PFSK-1 (cell line): ENCODE measurements at regions not wholly inside any gene's neighbourhood (a gene's known extent, or its start where the extent isn't known, plus 50 kb on each side); places are given as distances from the start of the nearest gene placed in this dataset.

Experiments used
- FOXP2 ChIP-seq: optimal IDR thresholded peaks from 2 replicates; pipeline ENCODE3; 2011; ENCODE audit warnings: borderline replicate concordance, control low read depth, inconsistent platforms; ENCODE audit not compliant: insufficient read depth; ENCODE audit errors: extremely low read length, extremely low read depth
- POLR2AphosphoS5 ChIP-seq: IDR thresholded peaks from 2 replicates; pipeline ENCODE4 v1.6.1; 2012; ENCODE audit warnings: low read depth, mild to moderate bottlenecking, control low read depth, low read length, moderate library complexity
- REST ChIP-seq, 2 experiments: IDR thresholded peaks; 2 replicates each; pipeline versions ENCODE4 v1.6.1 to v1.8.0; 2011 to 2012; ENCODE audit warnings: low read depth in 2 of 2, low read length in 2 of 2, control low read depth in 1 of 2, inconsistent platforms in 1 of 2, mild to moderate bottlenecking in 1 of 2, moderate library complexity in 1 of 2; ENCODE audit not compliant: insufficient read depth in 1 of 2
- SIN3A ChIP-seq: IDR thresholded peaks from 2 replicates; pipeline ENCODE4 v1.6.1; 2012; ENCODE audit warnings: mild to moderate bottlenecking, low read length, moderate library complexity, borderline replicate concordance; ENCODE audit not compliant: insufficient read depth
- TAF1 ChIP-seq: IDR thresholded peaks from 2 replicates; pipeline ENCODE4 v1.6.1; 2012; ENCODE audit warnings: low read length, control low read depth, borderline replicate concordance; ENCODE audit not compliant: insufficient read depth

GRCh38 chr12:67088401-67089118 is 180.6 kb upstream of the CAND1 start:
- TF ChIP-seq SIN3A (no peak), POLR2AphosphoS5 (no peak), FOXP2 (no peak), REST (IDR thresholded peaks at IDR 0.05; ENCODE audit: insufficient read depth in 1 of 2, low read depth in 2 of 2, low read length in 2 of 2) (no peak), TAF1 (no peak)

DNA sequence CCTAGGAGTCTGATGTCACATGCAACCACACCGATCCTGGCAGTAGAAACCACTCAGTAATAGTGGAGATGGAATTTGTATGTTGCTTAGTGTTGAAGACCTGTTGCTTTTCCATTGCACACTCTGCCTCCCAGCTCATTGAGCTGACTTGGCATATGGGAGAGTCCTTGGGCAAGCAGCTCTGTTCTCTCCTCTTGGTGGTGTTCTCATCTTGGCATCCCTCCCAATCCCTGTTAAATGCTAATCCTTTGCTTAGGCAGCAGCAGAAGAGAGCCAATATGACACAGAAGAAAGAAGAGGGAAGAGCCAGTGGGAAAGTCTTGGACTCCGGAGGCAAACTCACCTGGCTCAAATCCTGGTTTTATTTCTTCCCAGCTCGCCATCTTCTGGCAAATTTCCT is 178.0 kb upstream of the CAND1 start:
- TF ChIP-seq SIN3A (no peak), TAF1 (no peak), FOXP2 (no peak), REST (IDR thresholded peaks at IDR 0.05; ENCODE audit: insufficient read depth in 1 of 2, low read depth in 2 of 2, low read length in 2 of 2) (no peak), POLR2AphosphoS5 (no peak)

- no peak for TF ChIP-seq POLR2AphosphoS5
- TF ChIP-seq SIN3A = no peak
- TF ChIP-seq REST (IDR thresholded peaks at IDR 0.05; ENCODE audit: insufficient read depth in 1 of 2, low read depth in 2 of 2, low read length in 2 of 2) = no peak
Measured at GRCh38 chr12:67091678-67092077, 177.5 kb upstream of the CAND1 start.

GRCh38 chr12:67096533-67097318 is 172.4 kb upstream of the CAND1 start:
- TF ChIP-seq SIN3A = no peak
- TF ChIP-seq TAF1 = no peak
- TF ChIP-seq FOXP2 = no peak
- TF ChIP-seq REST (IDR thresholded peaks at IDR 0.05; ENCODE audit: insufficient read depth in 1 of 2, low read depth in 2 of 2, low read length in 2 of 2) = no peak
- no peak for TF ChIP-seq POLR2AphosphoS5
